ENCODE measurements at regions not wholly inside any gene's neighbourhood (a gene's known extent, or its start where the extent isn't known, plus 50 kb on each side); places are given as distances from the start of the nearest gene placed in this dataset.

DNA sequence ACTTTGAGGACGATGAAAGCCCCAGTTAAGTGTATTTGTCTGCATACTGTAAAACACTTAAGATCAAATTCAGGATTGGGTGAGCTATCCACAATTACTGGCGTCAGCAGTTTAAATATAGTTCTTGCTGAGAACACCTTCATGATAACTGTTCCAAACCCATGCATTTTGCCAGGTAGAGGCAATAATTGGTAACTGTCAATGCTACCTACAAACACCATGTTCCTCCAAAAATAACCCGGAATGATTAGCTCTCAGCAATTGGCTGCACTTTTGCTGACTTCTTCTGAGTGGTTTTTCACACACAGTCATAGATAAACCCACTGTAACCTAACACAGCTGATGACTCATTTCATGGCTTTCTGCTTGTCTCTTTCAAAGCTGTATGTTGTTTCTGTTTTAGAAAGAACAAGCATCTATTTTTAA is 1358.6 kb upstream of the GJE1 start:
- TF ChIP-seq, protein P1, sequence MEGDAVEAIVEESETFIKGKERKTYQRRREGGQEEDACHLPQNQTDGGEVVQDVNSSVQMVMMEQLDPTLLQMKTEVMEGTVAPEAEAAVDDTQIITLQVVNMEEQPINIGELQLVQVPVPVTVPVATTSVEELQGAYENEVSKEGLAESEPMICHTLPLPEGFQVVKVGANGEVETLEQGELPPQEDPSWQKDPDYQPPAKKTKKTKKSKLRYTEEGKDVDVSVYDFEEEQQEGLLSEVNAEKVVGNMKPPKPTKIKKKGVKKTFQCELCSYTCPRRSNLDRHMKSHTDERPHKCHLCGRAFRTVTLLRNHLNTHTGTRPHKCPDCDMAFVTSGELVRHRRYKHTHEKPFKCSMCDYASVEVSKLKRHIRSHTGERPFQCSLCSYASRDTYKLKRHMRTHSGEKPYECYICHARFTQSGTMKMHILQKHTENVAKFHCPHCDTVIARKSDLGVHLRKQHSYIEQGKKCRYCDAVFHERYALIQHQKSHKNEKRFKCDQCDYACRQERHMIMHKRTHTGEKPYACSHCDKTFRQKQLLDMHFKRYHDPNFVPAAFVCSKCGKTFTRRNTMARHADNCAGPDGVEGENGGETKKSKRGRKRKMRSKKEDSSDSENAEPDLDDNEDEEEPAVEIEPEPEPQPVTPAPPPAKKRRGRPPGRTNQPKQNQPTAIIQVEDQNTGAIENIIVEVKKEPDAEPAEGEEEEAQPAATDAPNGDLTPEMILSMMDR (IDR thresholded peaks at IDR 0.05; ENCODE audit: low read length): no peak
- TF ChIP-seq EZH2 (optimal IDR thresholded peaks at IDR 0.05; ENCODE audit: low read depth, low read length) (no peak), EZH2phosphoT487 (IDR thresholded peaks at IDR 0.05; ENCODE audit: low read length) (no peak)
